ENCODE measurements at regions not wholly inside any gene's neighbourhood (a gene's known extent, or its start where the extent isn't known, plus 50 kb on each side); places are given as distances from the start of the nearest gene placed in this dataset.

- TF ChIP-seq CTCF (conservative IDR thresholded peaks at IDR 0.05; ENCODE audit: low read length), result no peak
- DNase-seq (ENCODE audit: low read depth), result no peak
- no peak overlapping the region for H3K4me3 ChIP-seq (ENCODE audit: low read length)
Measured at GRCh38 chr4:35151816-35152572, 1092.3 kb downstream of the ARAP2 start.

GRCh38 chr4:35163168-35163567 is 1081.1 kb downstream of the ARAP2 start:
- H3K4me3 ChIP-seq (ENCODE audit: low read length), result no peak overlapping the region
- no peak for DNase-seq (ENCODE audit: low read depth)
- TF ChIP-seq CTCF (conservative IDR thresholded peaks at IDR 0.05; ENCODE audit: low read length), result no peak

- no peak overlapping the region for H3K4me3 ChIP-seq (ENCODE audit: low read length)
- TF ChIP-seq CTCF (conservative IDR thresholded peaks at IDR 0.05; ENCODE audit: low read length), result no peak
- no peak for DNase-seq (ENCODE audit: low read depth)
Measured at GRCh38 chr4:35164063-35164462, 1080.3 kb downstream of the ARAP2 start.

GRCh38 chr4:35166466-35166865 is 1077.8 kb downstream of the ARAP2 start:
- TF ChIP-seq CTCF (conservative IDR thresholded peaks at IDR 0.05; ENCODE audit: low read length), result no peak
- no peak overlapping the region for H3K4me3 ChIP-seq (ENCODE audit: low read length)
- no peak for DNase-seq (ENCODE audit: low read depth)

- H3K4me3 ChIP-seq (ENCODE audit: low read length), result no peak overlapping the region
- no peak for DNase-seq (ENCODE audit: low read depth)
- TF ChIP-seq CTCF (conservative IDR thresholded peaks at IDR 0.05; ENCODE audit: low read length), result no peak
Measured at GRCh38 chr4:35167385-35167784, 1076.9 kb downstream of the ARAP2 start.

GRCh38 chr4:35175487-35175886 is 1068.8 kb downstream of the ARAP2 start:
- no peak for TF ChIP-seq CTCF (conservative IDR thresholded peaks at IDR 0.05; ENCODE audit: low read length)
- DNase-seq (ENCODE audit: low read depth), result no peak
- H3K4me3 ChIP-seq (ENCODE audit: low read length), result no peak overlapping the region

- DNase-seq (ENCODE audit: low read depth), result no peak
Measured at GRCh38 chr4:35175894-35176293, 1068.4 kb downstream of the ARAP2 start.

More at GRCh38 chr4:35175894-35176293, 1068.4 kb downstream of the ARAP2 start:
- no peak overlapping the region for H3K4me3 ChIP-seq (ENCODE audit: low read length)
- TF ChIP-seq CTCF (conservative IDR thresholded peaks at IDR 0.05; ENCODE audit: low read length), result no peak
